8988T (cell line): ENCODE measurements at regions not wholly inside any gene's neighbourhood (a gene's known extent, or its start where the extent isn't known, plus 50 kb on each side); places are given as distances from the start of the nearest gene placed in this dataset.
"Not testable (repeated sequence)": the region's sequence is repeated elsewhere in the genome, so short reads cannot be mapped to it uniquely, and the experiment has no call there.

ENCODE experiments used
- DNase-seq: peaks from one replicate; pipeline ENCODE4 v3.0.0; 2011

DNA sequence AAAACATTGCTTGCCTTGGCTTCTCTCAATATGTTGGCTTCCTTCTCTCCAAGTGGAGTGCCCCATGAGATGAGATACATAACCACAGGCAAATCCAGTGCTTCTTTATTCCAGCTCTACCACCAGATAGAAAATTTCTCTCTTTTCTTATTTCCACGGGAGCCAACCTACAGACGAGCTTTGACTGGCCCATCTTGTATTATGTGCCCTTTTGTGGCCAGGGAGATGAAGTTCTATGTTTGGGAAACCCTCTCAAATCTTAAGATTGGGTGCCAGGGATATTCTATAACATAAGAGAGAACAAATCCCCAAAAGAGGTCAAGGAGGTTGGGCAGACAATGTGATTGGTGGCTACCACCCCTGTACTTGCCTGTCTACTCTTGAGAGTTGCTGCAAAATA lies 351.8 kb downstream of the ZNF326 start:
- DNase-seq: no peak

DNA sequence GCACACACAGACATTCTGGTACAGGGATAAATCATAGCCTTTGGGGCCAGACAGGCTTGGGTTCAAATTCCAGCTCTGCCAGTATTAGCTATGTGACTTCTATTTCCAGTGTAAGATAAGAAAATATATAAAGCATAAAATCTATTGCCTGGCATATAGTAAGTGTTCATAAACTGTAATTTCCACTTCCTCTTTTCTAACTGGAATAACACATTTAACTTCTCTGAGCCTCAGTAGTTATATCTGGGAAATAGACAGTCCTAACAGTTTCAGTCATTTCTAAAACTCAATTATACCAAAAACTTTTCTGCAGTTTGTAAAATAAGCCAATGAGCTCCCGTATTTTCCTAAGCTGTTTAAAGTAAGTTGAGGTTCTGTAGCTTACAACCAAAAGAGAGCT lies 351.4 kb downstream of the ZNF326 start:
- DNase-seq: no peak

DNA sequence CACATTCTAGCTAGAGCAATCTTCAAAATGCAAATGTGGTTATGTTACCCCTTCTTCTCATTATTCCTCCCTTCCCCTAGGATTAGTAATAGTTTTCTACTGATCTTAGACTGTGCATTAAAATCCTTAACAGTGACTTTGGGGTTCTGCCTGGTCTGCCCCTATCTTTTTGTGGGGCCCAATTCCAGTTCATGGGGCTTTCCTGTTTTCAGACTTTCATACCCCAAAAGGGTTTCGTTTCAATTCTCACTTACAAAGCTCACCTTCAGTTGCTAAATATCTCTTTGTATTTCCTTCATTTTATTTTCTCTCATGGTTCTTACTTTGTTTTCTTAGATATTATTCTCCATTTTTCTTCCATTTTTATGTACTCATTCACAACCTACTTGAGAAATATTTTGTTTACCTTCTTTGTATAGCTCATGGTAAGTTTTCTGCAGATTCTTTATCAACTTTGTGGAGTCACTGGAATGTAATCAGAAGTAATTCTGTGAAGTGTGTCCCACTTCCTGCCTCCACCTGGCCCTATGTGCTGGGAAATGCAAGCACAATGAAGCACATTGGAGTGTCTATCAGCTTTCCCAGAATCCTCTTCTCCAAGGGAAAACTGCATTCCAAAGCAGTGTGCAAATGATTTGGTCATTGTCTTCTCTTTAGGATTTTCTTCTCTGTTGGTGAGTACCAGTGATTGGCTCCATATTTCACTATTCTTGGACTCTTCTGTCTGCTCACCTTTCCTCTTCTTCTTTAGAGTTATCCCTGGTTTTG lies 350.2 kb downstream of the ZNF326 start:
- DNase-seq: no peak

DNA sequence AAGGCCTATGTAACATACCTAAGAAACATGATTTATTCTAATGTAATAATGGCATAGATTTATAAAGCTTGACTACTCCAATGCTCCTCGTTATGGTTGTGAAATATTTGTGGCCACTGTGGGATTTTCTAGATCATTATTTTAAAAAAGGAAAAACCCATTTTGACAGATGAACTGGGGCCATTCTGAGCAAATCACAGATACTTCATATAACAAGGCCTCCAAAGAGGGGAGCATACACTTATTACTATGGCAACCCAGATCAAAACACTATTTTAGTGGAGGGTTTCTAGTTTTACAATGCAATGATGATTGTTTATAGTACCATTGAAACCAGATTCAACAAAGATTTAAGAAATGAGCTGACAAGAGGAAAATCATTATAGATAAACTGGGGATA lies 346.6 kb downstream of the ZNF326 start:
- DNase-seq: no peak

DNA sequence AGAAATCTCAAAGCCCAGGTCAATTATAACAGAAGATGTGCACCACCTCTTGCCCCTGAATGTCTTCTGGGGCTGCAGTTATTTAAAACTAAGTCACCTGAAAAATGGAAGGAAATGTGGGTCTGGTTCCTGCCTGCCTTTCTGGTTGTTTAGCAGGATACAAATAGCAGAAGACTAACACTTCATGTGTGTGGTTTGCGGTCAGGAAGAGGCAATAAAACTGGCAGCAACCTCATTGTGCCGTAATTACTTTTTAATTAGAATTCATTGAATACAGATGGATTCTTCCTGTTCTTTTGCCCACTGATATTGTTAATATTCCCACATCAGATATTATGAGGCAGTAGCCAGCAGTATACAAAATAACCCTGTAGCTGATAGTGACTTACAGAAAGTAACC lies 345.7 kb downstream of the ZNF326 start:
- DNase-seq: no peak

DNA sequence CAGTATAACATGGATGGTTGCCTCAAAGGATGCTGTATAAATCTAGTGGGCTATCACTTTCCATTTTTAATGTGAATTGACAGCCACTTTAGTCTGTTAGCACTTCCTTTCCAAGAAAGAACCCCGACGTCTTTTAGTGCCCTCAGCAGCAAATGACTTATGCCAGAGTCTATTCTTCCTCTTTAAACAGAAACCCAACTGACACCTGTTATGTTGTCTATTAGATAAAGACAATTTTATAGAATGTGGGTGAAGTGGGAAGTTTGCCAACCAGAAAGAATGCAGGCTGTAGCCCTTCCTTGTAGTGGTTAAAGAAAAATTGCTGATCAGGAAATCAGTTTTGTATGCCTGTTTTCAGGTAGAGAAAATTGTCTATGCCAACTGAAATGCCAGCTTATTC lies 344.9 kb downstream of the ZNF326 start:
- no peak for DNase-seq

DNA sequence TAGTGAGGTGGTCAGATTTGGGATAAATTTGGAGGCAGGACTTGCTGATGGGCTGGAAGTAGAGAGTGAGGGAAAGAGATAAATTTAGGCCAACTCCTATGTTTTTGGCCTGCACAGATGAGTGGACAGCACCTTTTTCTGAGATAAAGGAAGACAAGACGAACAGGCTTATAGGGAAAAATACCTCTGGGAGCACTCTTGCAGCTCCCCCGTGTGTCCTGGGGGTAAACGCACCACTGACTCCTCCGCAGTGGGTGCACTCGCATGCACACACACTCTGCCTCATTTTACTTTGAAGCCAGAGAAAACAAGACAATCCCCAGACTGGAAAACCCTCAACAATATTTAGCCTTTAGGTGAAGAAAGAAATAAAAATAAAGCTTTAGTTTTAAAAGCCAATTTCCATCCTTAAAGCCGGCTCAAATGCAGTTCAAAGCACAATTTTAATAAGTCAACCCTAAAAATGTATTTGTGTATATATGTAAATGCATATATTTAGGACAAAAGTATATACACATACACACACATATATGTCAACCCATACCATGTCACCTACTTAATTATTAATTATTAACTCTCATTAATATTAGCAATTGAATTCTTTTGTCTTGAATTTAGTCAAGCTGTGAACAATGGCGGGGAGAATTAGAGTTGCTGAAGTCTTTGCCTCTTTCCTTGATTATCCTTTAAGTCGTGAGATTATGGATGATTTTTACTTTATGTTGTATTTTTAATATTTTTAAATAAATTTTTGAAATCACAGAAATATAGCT lies 341.8 kb downstream of the ZNF326 start:
- no peak for DNase-seq

DNA sequence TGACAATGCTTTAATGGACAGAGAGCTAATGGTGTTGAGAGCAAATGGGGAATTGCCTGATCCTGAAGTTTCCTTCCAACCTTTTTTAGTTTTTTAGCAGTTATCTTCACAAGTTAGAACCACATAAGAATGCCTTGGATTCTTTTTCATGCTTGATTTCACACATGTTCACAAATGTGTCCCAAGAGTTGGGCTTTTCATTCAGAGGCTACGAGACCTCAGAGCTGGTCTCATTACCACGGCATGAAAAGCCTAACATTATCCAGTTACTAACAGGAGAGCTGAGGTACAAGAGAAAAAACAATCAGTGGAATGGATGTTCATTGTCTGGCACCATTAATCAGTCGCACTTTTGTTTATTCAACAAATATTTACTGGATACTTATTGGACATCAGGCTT lies 340.6 kb downstream of the ZNF326 start:
- DNase-seq: no peak

DNA sequence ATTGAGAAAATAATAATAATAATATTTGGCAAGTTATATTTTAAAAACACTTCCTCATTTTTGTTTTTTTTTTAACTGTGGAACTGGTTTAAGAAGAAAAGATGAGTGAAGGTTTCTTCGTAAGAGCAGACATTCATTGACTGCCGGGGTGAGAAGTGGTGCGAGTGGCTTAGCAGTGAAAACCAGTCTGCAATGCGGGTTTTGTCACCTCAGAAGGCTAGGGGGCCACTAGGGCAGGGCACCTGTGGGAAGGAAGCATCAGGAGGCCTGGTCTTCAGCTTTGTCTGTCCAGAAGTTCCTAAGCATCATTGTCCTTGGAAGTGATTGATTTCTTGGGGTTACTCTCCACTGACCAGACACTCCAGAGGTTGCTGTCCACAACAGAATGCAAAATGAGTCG lies 339.2 kb downstream of the ZNF326 start:
- no peak for DNase-seq

DNA sequence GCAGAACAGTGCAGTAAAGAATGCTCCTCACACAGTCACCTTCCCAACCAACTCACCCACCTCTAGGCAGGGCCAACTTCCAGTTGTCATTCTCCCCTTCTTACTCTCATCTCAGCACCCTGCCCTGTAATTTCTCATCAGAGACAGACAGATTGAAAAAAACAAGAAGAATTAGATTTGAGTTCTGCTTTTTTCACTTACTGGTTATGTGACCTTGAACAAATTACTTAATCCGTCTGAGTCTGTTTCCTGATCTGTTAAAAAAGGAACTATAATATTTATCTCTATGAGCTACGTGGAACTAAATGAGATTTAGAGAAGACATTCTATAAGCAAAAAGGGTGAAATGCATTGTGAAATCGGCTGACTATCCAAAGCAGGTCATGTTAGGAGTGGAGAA lies 330.3 kb downstream of the ZNF326 start:
- no peak for DNase-seq

DNA sequence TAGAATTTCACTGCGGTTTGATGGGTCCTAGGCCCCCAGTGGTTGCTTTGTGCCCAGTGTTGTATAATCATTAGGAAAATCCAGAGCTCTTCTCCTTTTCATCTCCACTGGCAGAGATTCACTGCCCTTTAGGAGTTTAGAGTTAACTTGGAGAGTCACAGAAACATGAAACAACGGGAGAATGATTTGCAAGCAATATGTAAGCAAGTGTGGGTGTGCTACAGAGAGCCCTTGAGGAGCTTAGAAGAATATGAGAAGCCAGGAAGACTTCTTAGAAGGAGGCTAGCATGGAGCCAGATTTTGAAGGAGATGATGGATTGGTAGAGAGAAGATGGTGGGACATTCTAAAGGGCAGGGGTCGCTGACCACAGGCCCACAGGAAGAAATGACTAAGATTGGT lies 327.3 kb downstream of the ZNF326 start:
- DNase-seq: no peak

DNA sequence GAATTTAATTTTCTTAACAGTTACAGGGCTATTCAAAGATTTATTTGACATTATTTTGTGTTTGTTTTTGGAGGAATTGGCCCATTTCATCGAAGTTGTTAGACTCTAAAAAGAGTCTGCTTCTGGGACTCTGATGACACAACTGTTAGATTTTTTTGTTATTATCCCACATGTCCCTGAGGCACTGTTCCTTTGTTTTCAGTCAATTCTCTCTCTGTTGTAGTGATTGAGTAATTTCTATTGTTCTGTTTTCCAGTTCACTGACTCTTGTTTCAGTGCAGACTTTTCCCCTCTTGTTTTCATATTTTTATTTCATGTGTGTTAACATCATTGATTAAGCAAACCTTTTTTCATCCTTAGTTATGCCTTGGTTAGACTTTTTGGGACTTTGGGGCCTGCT lies 325.0 kb downstream of the ZNF326 start:
- DNase-seq: no peak

DNA sequence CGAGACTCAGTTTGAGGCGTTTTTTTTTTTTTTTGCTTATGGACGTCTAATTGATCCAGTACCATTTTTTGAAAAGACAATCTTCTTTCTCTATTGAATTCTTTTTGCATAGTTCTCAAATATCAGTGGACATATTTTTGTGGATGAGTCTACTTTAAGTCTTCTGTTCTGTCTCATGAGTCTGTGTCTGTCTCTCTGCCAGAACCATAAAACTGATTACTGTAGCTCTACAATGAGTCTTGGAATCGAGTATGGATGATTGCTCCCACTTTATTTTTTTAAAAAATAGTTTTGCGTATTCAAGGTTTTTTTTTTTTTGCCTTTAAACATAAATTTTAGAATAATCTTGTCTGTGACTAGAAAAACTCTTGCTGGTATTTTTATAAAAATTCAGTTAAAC lies 323.5 kb downstream of the ZNF326 start:
- no peak for DNase-seq

DNA sequence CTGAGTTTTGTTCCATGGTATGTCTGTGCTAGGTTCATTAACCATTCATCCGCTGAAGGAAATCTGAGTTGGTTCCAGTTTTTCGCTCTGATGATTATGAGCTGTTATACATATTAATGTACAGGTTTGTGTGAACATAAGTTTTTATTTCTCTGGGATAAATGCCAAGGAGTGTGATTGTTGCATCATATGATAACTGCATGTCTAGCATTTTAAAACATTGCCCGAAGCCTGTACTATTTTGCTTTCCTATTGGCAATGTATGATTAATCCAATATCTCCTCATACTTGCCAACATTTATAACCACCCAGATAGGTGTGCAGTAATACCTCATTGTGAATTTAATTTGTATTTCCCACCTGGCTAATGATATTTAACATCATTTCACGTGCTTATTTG lies 322.7 kb downstream of the ZNF326 start:
- DNase-seq: no peak

DNA sequence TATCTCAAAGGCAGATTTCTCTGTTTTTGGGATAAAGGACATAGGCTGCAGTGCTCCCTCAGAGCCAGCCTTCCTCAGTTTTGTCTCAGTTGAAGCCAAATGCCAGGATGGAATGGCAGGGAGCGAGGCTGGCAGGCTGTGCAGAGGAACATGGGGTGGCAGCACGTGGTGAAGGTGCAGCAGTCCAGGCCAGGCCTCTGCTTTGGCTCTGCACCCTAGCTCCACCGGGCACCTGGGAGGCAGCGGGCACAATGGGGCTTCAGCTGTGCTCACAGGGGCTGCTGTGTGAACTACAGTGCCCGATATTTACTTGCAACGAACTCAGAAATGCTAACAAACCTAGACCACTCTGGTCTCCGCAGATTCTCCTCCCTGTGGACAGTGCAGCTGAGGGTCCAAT lies 319.6 kb downstream of the ZNF326 start:
- DNase-seq: no peak

DNA sequence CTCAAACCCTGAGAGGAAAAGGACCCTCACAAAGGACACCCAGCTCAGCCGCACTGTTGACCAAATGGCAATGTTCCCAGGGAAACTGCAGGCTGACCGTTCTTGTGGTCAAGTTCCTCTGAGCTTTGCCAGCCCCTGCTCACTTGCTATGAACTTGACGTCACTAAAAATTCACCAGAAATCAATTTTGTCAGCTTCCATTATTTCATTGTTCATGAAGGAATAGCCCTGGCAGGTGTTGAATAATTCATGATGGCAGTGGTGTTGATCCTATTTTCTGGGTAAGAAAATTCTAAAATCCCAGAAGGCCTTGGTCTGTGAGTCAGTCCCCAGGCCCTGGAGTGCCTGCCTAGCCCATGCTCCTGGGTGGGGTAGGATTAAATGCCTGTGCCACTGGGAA lies 318.9 kb downstream of the ZNF326 start:
- no peak for DNase-seq

DNA sequence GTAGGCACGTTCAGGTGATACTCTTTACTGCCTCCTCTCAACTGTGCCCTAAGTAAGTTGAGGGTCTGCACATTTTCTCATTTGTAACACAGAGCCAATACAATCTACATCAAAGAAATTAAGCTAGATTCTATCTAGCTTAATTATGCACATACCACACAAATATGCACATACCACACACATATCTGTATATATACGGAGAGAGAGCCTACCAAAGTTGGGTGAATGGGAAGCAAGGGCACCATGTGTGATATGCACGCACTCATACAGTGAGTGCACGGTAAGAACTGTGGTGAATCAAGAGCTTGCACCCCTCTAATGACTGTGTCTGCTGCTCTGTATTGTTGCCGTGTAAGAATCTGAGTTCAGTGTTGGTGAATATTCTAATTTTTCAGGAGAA lies 314.9 kb downstream of the ZNF326 start:
- DNase-seq: no peak

DNA sequence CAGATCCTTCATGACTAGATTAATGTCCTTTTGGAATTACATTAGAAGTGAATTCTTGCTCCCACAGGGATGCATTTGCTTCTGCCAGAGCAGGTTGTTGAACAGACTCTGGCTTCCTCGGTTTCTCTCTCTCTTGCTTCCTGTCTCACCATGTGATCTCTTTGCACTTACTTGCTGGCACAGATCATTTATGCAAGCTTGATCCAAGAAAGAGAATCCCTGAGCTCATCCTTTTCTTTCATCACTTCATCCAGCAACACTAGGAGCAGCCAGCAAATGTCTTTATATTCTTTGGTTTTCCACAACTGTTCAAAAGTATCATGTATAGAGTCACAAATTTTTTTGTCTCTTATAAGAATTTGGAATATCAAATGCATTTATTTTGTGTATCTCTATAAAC lies 313.5 kb downstream of the ZNF326 start:
- DNase-seq: no peak

DNA sequence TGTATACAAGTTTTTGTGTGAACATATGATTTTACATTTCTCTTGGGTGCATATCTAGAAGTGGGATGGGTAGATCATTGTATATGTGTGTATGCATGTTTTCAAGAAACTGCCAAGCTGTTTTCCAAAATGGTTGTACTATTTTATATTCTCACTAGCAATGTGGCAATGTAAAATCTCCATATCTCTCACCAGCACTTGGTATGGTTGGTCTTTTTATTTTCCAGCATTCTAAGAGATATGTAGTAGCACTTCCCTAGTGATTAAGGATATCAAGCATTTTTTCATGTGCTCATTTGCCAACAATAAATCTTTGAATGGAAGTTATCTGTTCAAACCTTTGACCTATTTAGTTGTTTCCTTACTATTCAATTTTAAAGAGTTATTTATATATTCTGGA lies 310.7 kb downstream of the ZNF326 start:
- no peak for DNase-seq

DNA sequence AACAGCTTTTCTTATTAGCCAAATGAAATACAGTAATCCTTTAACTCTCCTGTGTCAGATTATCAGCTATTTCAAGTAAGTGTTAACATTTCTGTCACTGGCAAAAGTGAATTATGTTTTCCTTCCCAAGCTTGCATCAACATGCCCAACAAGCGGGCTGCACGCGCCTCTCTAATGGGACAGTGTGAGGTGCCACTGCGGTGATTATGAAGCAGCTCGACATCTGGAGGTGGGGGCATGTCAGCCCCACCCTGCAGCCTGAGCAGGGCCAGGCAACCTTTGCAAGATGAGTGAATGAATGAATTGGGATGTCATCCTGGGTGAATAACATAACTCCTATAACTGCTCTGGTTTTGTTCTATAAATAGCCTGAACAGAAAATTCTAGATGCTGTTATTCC lies 301.4 kb downstream of the ZNF326 start:
- no peak for DNase-seq

DNA sequence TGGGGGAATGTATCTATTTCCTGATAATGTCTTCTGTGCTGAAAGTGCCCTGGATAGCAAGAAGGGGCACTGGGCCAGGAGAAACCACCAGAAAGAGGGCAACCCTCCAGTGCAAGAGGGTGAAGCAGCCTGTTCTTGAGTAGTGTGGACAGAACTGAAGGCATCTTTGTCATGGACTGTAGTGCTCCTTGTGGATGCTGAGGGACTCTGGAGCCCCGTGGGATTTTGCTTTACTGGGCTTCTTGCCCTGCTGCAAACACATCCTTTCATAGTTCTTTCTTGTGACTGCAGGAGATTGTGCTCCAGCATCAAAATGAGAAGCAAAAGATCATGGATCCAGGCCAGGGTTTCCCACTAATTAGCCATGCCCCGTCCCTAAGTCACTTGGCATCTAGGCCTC lies 300.6 kb downstream of the ZNF326 start:
- DNase-seq: no peak

DNA sequence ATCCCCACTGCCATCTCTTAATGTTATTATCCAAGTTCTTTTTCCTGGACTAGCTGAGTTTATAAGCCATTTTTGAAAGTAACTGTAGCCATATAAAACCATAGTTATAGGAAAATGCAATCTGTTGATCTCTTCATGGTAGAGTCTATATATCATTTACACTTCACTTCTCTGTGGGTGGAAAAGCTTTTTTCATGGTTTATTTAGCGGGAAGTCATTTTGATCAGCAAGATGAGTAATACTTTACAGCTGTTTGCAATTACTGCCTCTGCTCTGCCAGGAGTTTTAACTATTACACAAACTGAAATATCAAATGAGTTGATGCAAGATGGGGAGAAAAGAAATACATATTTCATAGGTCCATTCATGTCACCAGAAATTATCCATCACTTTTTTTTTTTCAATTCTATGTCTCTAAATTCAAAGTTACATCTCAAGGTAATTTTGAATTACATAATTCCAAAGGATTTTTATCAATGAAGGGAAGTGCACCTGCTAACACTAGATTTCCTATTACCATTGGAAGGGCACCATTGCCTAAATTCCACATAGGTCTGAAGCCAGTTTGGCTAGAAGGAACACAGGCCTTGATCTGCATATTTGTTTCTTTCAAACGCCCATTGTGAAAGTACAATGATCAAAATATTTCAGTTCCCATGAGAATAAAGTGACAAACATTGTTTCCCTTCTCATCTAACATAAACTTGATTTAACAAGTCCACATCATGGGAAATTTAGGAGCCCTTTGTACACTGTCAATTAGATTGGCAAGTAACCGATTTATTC lies 296.7 kb downstream of the ZNF326 start:
- DNase-seq: no peak

DNA sequence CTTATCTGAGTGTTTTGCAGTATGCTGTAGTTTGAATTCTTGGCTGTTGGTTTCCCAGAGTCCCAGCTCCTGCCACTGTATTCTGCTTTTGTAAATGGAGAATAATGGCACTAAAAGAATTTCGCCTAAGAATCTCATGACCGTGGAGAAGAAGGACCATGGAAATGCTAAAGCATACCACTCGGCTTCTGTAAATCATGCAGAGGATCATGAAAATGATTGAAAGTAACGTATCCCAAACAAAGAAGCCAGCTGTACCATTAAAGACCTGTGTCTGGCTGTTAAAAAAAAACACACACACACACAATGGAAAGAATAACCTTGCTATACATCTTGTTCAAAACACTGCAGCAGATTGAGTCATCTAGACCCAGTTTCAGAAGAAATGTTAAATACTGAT lies 287.9 kb downstream of the ZNF326 start:
- DNase-seq: no peak

DNA sequence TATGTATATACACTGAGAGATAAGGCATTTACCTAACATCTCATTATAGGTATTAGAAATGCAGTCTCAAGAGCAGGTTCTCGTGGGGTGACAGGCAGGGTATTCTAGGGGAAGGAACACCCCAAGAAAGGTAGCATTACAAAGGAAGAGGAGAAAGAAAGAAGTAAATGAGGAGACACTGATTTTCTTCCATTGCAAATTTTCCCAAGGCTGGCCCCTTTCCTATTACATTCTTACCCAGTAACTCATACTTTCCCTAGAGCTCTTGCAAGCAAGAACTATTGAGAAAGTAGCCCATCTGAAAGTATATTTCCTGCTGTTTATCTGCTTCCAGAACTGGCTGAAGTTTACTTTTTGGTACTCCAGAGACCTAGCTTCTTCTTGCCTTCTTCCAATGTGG lies 287.0 kb downstream of the ZNF326 start:
- not testable (repeated sequence) for DNase-seq
